HCT116 (cell line): ENCODE measurements at regions not wholly inside any gene's neighbourhood (a gene's known extent, or its start where the extent isn't known, plus 50 kb on each side); places are given as distances from the start of the nearest gene placed in this dataset.

Source experiments
- ATAC-seq: fragments of 200-7000 bp; cut with Tn5 transposase; 2 replicates; pipeline ENCODE4 v1.9.1; 2020; ENCODE audit warnings: mild to moderate bottlenecking, moderate library complexity
- BruUV-seq: library from RNA; stranded (reverse); fragments of 400-500 nt; replicated peaks from 2 replicates; lab custom pipeline; 2021; lab: Mats Ljungman, UMichigan
- CTCF ChIA-PET: fragments of 300-600 bp; sonication (Branson Sonifier 250); formaldehyde crosslinking; loops from one replicate; lab custom pipeline; 2021; ENCODE audit warnings: antibody characterized with exemption; lab: Charles Lee
- POLR2A ChIA-PET: fragments of 300-600, 350-600 bp; sonication (Branson Sonifier 250); formaldehyde crosslinking; loops from one replicate; lab custom pipeline; 2021; ENCODE audit warnings: antibody characterized with exemption; lab: Charles Lee
- RAD21 ChIA-PET, 2 experiments: fragments of 300-600 bp; sonication (Branson Sonifier 250); formaldehyde crosslinking; loops; one replicate each; lab custom pipeline; 2023; ENCODE audit warnings: low total read pairs in 2 of 2; ENCODE audit not compliant: uncharacterized antibody in 2 of 2, unreplicated experiment in 2 of 2, low non-redundant PET in 1 of 2; lab: Charles Lee
- DNase-seq: peaks from one replicate; pipeline ENCODE4 v3.0.0-alpha.2; 2010; ENCODE audit warnings: low read depth, low spot score
- H2AFZ ChIP-seq: fragments of 200-600 bp; shearing (Covaris generic), sonication (generic); 2 replicates; pipeline ENCODE4 v1.6.1; 2017; ENCODE audit warnings: low read depth, mixed run types, mixed read lengths, antibody characterized with exemption, low read length; ENCODE audit not compliant: poor library complexity, severe bottlenecking
- H3K27ac ChIP-seq: 2 replicates; pipeline ENCODE4 v1.5.1; 2012; ENCODE audit warnings: low read depth, low read length
- H3K27me3 ChIP-seq: fragments of 200-600 bp; sonication (generic); 2 replicates; pipeline ENCODE4 v1.6.1; 2016; ENCODE audit warnings: mixed run types, low read length, mixed read lengths; ENCODE audit not compliant: insufficient read depth
- H3K36me3 ChIP-seq, 2 experiments: fragments of 200-500 bp in 1 of 2; fragments of 200-600 bp in 1 of 2; sonication (Bioruptor generic) in 1 of 2; sonication (generic) in 1 of 2; 2 replicates each; pipeline versions ENCODE4 v1.5.1 to v1.6.1; 2014 to 2016; ENCODE audit warnings: low read length in 2 of 2, inconsistent platforms in 1 of 2, mixed read lengths in 1 of 2, mixed run types in 1 of 2; ENCODE audit not compliant: insufficient read depth in 2 of 2, control insufficient read depth in 1 of 2
- H3K4me1 ChIP-seq, 2 experiments: fragments of 200-600 bp in 1 of 2; sonication (generic) in 1 of 2; 2 replicates each; pipeline versions ENCODE4 v1.5.1 to v1.6.1; 2012 to 2017; ENCODE audit warnings: low read length in 2 of 2, inconsistent platforms in 1 of 2, mild to moderate bottlenecking in 1 of 2, mixed read lengths in 1 of 2, mixed run types in 1 of 2, moderate library complexity in 1 of 2; ENCODE audit not compliant: insufficient read depth in 2 of 2, control insufficient read depth in 1 of 2
- H3K4me2 ChIP-seq: fragments of 200-600 bp; sonication (generic); 2 replicates; pipeline ENCODE4 v1.6.1; 2017; ENCODE audit warnings: mixed run types, low read length, mixed read lengths
- H3K4me3 ChIP-seq, 2 experiments: fragments of 200-600 bp in 1 of 2; sonication (generic) in 1 of 2; replicated peaks in 1 of 2; 2 replicates each; pipeline ENCODE4 v1.5.1; 2011 to 2016; ENCODE audit warnings: low read length in 2 of 2, control low read depth in 1 of 2, low read depth in 1 of 2, mild to moderate bottlenecking in 1 of 2, mixed read lengths in 1 of 2, mixed run types in 1 of 2
- H3K79me2 ChIP-seq: fragments of 200-600 bp; sonication (generic); 2 replicates; pipeline ENCODE4 v1.6.1; 2017; ENCODE audit warnings: mild to moderate bottlenecking, mixed run types, low read length, moderate library complexity, mixed read lengths; ENCODE audit not compliant: insufficient read depth
- H3K9ac ChIP-seq: fragments of 200-600 bp; sonication (generic); 2 replicates; pipeline ENCODE4 v1.6.1; 2016; ENCODE audit warnings: low read length, mixed read lengths
- H3K9me2 ChIP-seq: fragments of 200-600 bp; sonication (generic), shearing (Covaris generic); 2 replicates; pipeline ENCODE4 v1.6.1; 2017; ENCODE audit warnings: mixed run types, mild to moderate bottlenecking, moderate library complexity; ENCODE audit not compliant: insufficient read depth
- H3K9me3 ChIP-seq, 2 experiments: fragments of 200-500 bp in 1 of 2; fragments of 200-600 bp in 1 of 2; sonication (Bioruptor generic) in 1 of 2; sonication (generic) in 1 of 2; 2 replicates each; pipeline ENCODE4 v1.6.1; 2014 to 2017; ENCODE audit warnings: low read length in 2 of 2, mixed read lengths in 2 of 2, inconsistent platforms in 1 of 2, low read depth in 1 of 2, mild to moderate bottlenecking in 1 of 2, mixed run types in 1 of 2, moderate library complexity in 1 of 2; ENCODE audit not compliant: control insufficient read depth in 1 of 2, insufficient read depth in 1 of 2
- H4K20me1 ChIP-seq: fragments of 200-600 bp; sonication (generic), shearing (Covaris generic); 2 replicates; pipeline ENCODE4 v1.6.1; 2017; ENCODE audit warnings: mixed run types, mild to moderate bottlenecking, moderate library complexity; ENCODE audit not compliant: insufficient read depth
- ATF3 ChIP-seq: IDR thresholded peaks from 2 replicates; pipeline ENCODE4 v1.6.1; 2012
- CBX3 ChIP-seq: IDR thresholded peaks from 2 replicates; pipeline ENCODE4 v1.6.1; 2012; ENCODE audit warnings: low read depth
- CEBPB ChIP-seq: IDR thresholded peaks from 2 replicates; pipeline ENCODE4 v1.6.1; 2012; ENCODE audit warnings: low read depth
- FOSL1 ChIP-seq: IDR thresholded peaks from 2 replicates; pipeline ENCODE4 v1.6.1; 2012; ENCODE audit warnings: low read depth
- JUND ChIP-seq: IDR thresholded peaks from 2 replicates; pipeline ENCODE4 v1.6.1; 2012
- MAX ChIP-seq: IDR thresholded peaks from 2 replicates; pipeline ENCODE4 v1.6.1; 2012
- POLR2A ChIP-seq: IDR thresholded peaks from 2 replicates; pipeline ENCODE4 v1.7.0; 2011; ENCODE audit warnings: borderline replicate concordance; ENCODE audit not compliant: insufficient read depth, insufficient read length; ENCODE audit errors: extremely low read depth
- POLR2AphosphoS5 ChIP-seq: IDR thresholded peaks from 2 replicates; pipeline ENCODE4 v1.6.1; 2011; ENCODE audit warnings: mild to moderate bottlenecking, low read depth, low read length, moderate library complexity
- REST ChIP-seq: IDR thresholded peaks from 2 replicates; pipeline ENCODE4 v1.6.1; 2012; ENCODE audit warnings: low read depth
- SIN3A ChIP-seq: IDR thresholded peaks from 2 replicates; pipeline ENCODE4 v1.6.1; 2012; ENCODE audit warnings: low read depth
- SP1 ChIP-seq: IDR thresholded peaks from 2 replicates; pipeline ENCODE4 v1.6.1; 2012; ENCODE audit warnings: low read depth
- ZBTB33 ChIP-seq: IDR thresholded peaks from 2 replicates; pipeline ENCODE4 v1.6.1; 2011; ENCODE audit warnings: mild to moderate bottlenecking, low read length, moderate library complexity; ENCODE audit not compliant: insufficient replicate concordance; ENCODE audit errors: extremely low read depth
- ZNF274 ChIP-seq: fragments of 200-500 bp; sonication (Bioruptor generic); IDR thresholded peaks from 2 replicates; pipeline ENCODE4 v1.6.1; 2014; ENCODE audit warnings: mild to moderate bottlenecking, low read depth, low read length, inconsistent platforms
- intact Hi-C: fragments of 100-400 bp; cut with micrococcal nuclease; formaldehyde crosslinking; loops from 2 replicates; pipeline ENCODE4 v1.10.0; 2022

- H3K36me3 ChIP-seq = no peaks in the 10 kb centered on the region
- no TSS peak for BruUV-seq
- RAD21 ChIA-PET = no interaction called here
- H3K9ac ChIP-seq = no peak overlapping the region
- intact Hi-C loops = no loop called here
- no peaks in the 10 kb centered on the region for H3K4me1 ChIP-seq
- no peak for DNase-seq
- no peak overlapping the region for H2AFZ ChIP-seq
- no peak overlapping the region for H3K4me2 ChIP-seq
- no peaks in the 10 kb centered on the region for H4K20me1 ChIP-seq
- POLR2A ChIA-PET = no interaction called here
- peaks cover 7% of the 10 kb centered on the region for H3K27me3 ChIP-seq
- CTCF ChIA-PET = no interaction called here
- ATAC-seq = no peak
- TF ChIP-seq CBX3 (no peak), SIN3A (no peak), ZBTB33 (no peak), POLR2AphosphoS5 (no peak), ATF3 (no peak), CEBPB (no peak), FOSL1 (no peak), POLR2A (no peak), MAX (no peak), REST (no peak), SP1 (no peak), JUND (no peak), ZNF274 (no peak)
- H3K79me2 ChIP-seq = no peaks in the 10 kb centered on the region
- H3K9me2 ChIP-seq = no peaks in the 10 kb centered on the region
- no peak overlapping the region for H3K4me3 ChIP-seq
- no peak overlapping the region for H3K27ac ChIP-seq
- no peaks in the 10 kb centered on the region for H3K9me3 ChIP-seq
These were observed 295.7 kb upstream of the SOX14 start for GRCh38 chr3:137468446-137468845.
